HG03135 (cell line): ENCODE measurements at regions not wholly inside any gene's neighbourhood (a gene's known extent, or its start where the extent isn't known, plus 50 kb on each side); places are given as distances from the start of the nearest gene placed in this dataset.

Experiments used
- ATAC-seq: cut with Tn5 transposase; IDR thresholded peaks from one replicate; pipeline ENCODE4 v1.9.1; 2021; ENCODE audit warnings: mild to moderate bottlenecking, moderate library complexity; ENCODE audit not compliant: unreplicated experiment

DNA sequence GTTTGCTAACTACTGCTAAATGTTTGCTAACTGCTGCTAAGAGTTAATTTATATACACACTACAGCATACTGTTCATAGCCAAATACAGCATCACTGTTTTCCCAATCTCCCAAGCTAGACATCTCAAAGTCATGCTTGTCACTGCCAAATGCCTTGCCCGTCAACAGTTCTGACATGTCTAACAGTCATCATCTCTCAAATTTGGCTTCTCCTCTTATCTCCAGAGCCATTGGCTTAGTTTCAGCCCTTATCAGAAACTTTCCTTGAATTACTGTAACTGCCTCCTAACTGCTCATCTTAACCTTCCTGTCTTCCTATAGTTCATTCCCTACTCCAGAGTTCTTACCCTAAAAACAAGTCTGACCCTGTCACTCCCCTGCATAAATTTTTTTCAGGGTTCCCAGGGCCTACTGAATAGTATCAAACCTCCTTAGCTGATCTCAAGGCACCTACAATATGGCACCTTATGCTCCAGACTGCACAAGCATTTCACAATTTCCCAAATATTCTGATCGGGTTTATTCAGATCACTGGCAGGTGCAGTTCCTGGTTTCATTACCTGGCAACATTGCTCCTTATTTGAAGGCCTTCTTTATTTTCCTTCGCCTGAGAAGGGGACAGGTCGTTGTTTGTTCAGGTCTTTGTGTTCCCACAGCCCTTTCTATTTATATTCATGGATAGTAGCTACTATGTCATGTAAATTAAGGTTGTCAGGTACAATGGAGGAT, 55.9 kb upstream of the ANKRD55 start:
- no peak for ATAC-seq

GRCh38 chr5:56286015-56286884, 53.1 kb upstream of the ANKRD55 start:
- ATAC-seq, result no peak

DNA sequence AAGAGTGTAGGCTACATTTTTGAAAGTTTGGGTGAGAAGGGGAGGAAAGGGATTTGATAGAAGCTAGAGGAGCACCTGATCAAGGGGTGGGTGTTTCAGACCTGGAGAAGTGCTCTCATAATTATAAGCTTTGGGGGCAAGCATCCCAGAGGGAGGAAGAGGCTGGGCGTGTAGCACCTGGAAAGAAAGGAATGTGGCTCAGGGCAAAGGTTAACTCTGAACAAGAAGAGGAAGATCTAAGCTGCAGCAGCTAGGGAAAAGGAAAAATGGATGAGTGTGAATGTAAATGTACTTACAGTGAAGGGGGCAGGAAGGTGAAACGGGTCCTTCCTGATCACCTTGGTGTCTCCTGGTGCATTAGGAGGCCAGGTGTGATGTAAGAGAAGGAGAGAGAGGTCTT, 49.8 kb upstream of the ANKRD55 start:
- ATAC-seq, result no peak
